ENCODE measurements at regions not wholly inside any gene's neighbourhood (a gene's known extent, or its start where the extent isn't known, plus 50 kb on each side); places are given as distances from the start of the nearest gene placed in this dataset.

DNA sequence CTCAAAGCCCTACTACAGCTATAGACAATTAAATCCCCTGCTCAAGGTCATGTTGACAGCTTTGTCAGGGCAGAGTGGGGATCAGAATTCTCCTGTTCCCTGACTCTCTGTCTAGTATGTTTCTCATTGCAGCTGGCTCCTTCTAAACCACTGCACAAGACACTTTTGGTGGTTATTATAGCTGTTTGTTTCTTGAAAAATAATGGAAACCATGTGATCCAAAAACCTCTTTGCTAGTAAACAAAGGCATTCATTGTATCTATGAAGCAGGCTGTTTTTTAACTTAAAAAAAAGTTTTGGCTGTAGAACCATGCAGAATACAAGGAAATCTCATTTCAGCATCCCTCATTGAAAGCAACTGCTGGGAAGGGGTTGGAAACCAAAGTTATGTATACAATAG, 352.5 kb upstream of the EPHA4 start:
- H3K79me2 ChIP-seq (ENCODE audit: insufficient read depth, low read length): no peaks in the 10 kb centered on the region
- H3K4me2 ChIP-seq (replicated peaks; ENCODE audit: extremely low read depth, low read length, poor library complexity, severe bottlenecking): no peak overlapping the region
- no peak overlapping the region for H3K27ac ChIP-seq (ENCODE audit: low read depth in 1 of 2, low read length in 2 of 2)
- TF ChIP-seq, protein P1, sequence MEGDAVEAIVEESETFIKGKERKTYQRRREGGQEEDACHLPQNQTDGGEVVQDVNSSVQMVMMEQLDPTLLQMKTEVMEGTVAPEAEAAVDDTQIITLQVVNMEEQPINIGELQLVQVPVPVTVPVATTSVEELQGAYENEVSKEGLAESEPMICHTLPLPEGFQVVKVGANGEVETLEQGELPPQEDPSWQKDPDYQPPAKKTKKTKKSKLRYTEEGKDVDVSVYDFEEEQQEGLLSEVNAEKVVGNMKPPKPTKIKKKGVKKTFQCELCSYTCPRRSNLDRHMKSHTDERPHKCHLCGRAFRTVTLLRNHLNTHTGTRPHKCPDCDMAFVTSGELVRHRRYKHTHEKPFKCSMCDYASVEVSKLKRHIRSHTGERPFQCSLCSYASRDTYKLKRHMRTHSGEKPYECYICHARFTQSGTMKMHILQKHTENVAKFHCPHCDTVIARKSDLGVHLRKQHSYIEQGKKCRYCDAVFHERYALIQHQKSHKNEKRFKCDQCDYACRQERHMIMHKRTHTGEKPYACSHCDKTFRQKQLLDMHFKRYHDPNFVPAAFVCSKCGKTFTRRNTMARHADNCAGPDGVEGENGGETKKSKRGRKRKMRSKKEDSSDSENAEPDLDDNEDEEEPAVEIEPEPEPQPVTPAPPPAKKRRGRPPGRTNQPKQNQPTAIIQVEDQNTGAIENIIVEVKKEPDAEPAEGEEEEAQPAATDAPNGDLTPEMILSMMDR (IDR thresholded peaks at IDR 0.05): no peak
- Mint-ChIP-seq H3K9me3 (peaks cover 0 to 3% (median 0%) of the 10 kb centered on the region in 7 donors), H3K27me3 (ENCODE audit: low read depth in 3 of 3) (no peaks in the 10 kb centered on the region), H3K27ac (no peak overlapping the region), H3K4me1 (no peaks in the 10 kb centered on the region), H3K4me3 (no peak overlapping the region), H3K36me3 (no peaks in the 10 kb centered on the region)
- H3K9me3 ChIP-seq (replicated peaks in 1 of 2; ENCODE audit: control insufficient read depth in 1 of 2, insufficient read depth in 1 of 2, low read length in 2 of 2): no peaks in the 10 kb centered on the region
- no peak overlapping the region for H3K9ac ChIP-seq (ENCODE audit: insufficient read depth, low read length, poor library complexity, severe bottlenecking)
- intact Hi-C loops (cut with micrococcal nuclease): no loop called here
- H3K4me3 ChIP-seq (replicated peaks in 1 of 3; ENCODE audit: low read depth in 2 of 3, low read length in 3 of 3): no peak overlapping the region
- no peaks in the 10 kb centered on the region for H3K36me3 ChIP-seq (replicated peaks in 1 of 2; ENCODE audit: control insufficient read depth in 1 of 2, insufficient read depth in 2 of 2, low read length in 2 of 2)
- H3K4me1 ChIP-seq (ENCODE audit: control insufficient read depth in 1 of 2, insufficient read depth in 2 of 2, low read length in 2 of 2): no peaks in the 10 kb centered on the region
- H4K20me1 ChIP-seq (ENCODE audit: insufficient read depth, low read length): no peaks in the 10 kb centered on the region
- DNase-seq: no peak
- no peak overlapping the region for H2AFZ ChIP-seq (ENCODE audit: insufficient read depth, low read depth, low read length, poor library complexity, severe bottlenecking)
- no peaks in the 10 kb centered on the region for H3K27me3 ChIP-seq (ENCODE audit: control insufficient read depth in 2 of 2, insufficient read depth in 2 of 2, low read length in 2 of 2)

GRCh38 chr2:221915926-221916325, 343.8 kb upstream of the EPHA4 start:
- Histone ChIP-seq H3K79me2 (ENCODE audit: insufficient read depth, low read length) (no peaks in the 10 kb centered on the region), H3K9me3 (replicated peaks in 1 of 2; ENCODE audit: control insufficient read depth in 1 of 2, insufficient read depth in 1 of 2, low read length in 2 of 2) (no peaks in the 10 kb centered on the region), H3K9ac (ENCODE audit: insufficient read depth, low read length, poor library complexity, severe bottlenecking) (no peak overlapping the region), H3K27me3 (ENCODE audit: control insufficient read depth in 2 of 2, insufficient read depth in 2 of 2, low read length in 2 of 2) (no peaks in the 10 kb centered on the region), H3K4me2 (replicated peaks; ENCODE audit: extremely low read depth, low read length, poor library complexity, severe bottlenecking) (no peak overlapping the region), H3K27ac (ENCODE audit: low read depth in 1 of 2, low read length in 2 of 2) (no peak overlapping the region), H4K20me1 (ENCODE audit: insufficient read depth, low read length) (no peaks in the 10 kb centered on the region), H3K4me1 (ENCODE audit: control insufficient read depth in 1 of 2, insufficient read depth in 2 of 2, low read length in 2 of 2) (no peaks in the 10 kb centered on the region), H3K36me3 (replicated peaks in 1 of 2; ENCODE audit: control insufficient read depth in 1 of 2, insufficient read depth in 2 of 2, low read length in 2 of 2) (no peaks in the 10 kb centered on the region), H2AFZ (ENCODE audit: insufficient read depth, low read depth, low read length, poor library complexity, severe bottlenecking) (no peak overlapping the region), H3K4me3 (replicated peaks in 1 of 3; ENCODE audit: low read depth in 2 of 3, low read length in 3 of 3) (no peak overlapping the region)
- no peak overlapping the region for H3K27ac Mint-ChIP-seq
- H3K4me3 Mint-ChIP-seq: no peak overlapping the region
- no peaks in the 10 kb centered on the region for H3K4me1 Mint-ChIP-seq
- no peaks in the 10 kb centered on the region for H3K36me3 Mint-ChIP-seq
- intact Hi-C loops (cut with micrococcal nuclease): no loop called here
- H3K9me3 Mint-ChIP-seq: peaks cover 0 to 7% (median 0%) of the 10 kb centered on the region in 7 donors
- TF ChIP-seq, protein P1 (IDR thresholded peaks at IDR 0.05): no peak
- DNase-seq: no peak
- peaks cover 0 to 3% (median 0%) of the 10 kb centered on the region in 3 donors for H3K27me3 Mint-ChIP-seq (ENCODE audit: low read depth in 3 of 3)
- WGBS (ENCODE audit: insufficient coverage): no CpG with 5 or more reads among the region's 2 CpGs

All from CD14-positive monocyte (primary cell).